ENCODE measurements at regions not wholly inside any gene's neighbourhood (a gene's known extent, or its start where the extent isn't known, plus 50 kb on each side); places are given as distances from the start of the nearest gene placed in this dataset.
A peak's percentile ranks its signal among the peaks of the same experiment; 100 is the strongest.

- intact Hi-C loops (cut with DNase I) = no loop called here
- no peak for DNase-seq
These were observed 156.1 kb downstream of the HAUS1 start for GRCh38 chr18:46260016-46260878.

- intact Hi-C loops (cut with DNase I) = no loop called here
- DNase-seq = no peak
These were observed 156.6 kb downstream of the HAUS1 start for GRCh38 chr18:46260879-46261143.

DNA sequence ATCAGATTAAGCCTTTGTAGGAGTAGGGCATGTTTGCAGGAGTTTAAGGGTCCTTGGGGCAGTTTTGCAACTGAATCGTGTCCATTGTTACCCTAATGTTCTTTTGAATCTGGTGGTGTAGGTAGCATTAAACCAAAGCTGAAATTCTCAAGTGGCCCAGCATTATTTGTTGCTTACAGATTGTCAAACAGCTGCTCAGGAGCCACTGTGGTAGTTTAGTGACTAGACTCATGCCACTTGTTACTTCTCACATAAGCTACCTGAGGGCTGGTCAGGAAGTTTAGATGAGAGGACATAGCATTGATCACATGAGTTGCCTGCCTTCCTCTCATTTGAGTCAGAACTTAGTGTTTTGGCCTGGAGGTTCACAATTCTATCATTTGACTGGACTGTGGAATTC lies 157.6 kb downstream of the HAUS1 start:
- no peak for DNase-seq
- intact Hi-C loops (cut with DNase I) = no loop called here

DNA sequence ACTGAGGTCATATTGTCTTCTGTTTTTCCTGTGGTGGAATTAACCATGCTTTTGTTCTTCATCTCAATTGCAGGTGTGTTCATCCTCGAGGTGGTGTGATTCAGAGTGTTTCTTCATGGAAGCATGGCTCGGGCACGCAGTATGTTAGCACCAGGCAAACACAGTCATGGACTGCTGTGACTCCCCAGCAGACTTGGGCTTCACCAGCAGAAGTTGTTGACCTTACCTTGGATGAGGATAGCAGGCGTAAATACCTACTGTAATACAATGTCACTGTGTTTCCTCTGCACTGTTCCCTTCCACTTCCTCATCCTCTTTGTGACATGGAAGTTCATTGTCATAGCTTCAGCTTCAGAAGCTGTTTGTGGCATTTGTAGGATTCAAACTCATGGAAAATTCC lies 158.7 kb downstream of the HAUS1 start:
- no peak for DNase-seq

DNA sequence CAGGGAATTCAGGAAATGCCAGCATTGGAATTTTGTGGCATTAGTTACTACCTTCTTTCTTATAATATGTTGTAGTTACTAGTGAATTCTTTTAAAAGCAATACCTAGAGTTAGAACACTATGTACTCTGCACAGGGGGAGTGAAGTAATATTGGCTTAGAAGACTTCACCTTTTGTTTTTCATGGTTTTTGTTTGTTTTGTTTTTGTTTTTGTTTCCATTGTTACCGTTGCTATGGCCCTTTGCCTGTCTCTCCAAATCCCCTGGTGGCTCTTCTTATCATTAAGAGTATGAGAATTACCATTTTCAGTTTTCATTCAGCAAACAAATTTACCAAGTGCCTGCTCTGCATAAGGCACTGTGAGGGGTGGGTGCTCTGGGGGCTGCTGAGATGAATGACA lies 160.1 kb downstream of the HAUS1 start:
- intact Hi-C loops (cut with DNase I) = no loop called here
- DNase-seq = no peak

More for the DNA sequence above, 158.7 kb downstream of the HAUS1 start:
- intact Hi-C loops (cut with DNase I) = no loop called here

- intact Hi-C loops (cut with DNase I) = no loop called here
- no peak for DNase-seq
These were observed 161.3 kb downstream of the HAUS1 start for GRCh38 chr18:46265196-46266156.

GRCh38 chr18:46266473-46266872 lies 162.3 kb downstream of the HAUS1 start:
- DNase-seq = no peak
- intact Hi-C loops (cut with DNase I) = no loop called here

GRCh38 chr18:46268671-46269070 lies 164.5 kb downstream of the HAUS1 start:
- peak in 1 of 42 donors; percentile 31 for DNase-seq
- intact Hi-C loops (cut with DNase I) = no loop called here

GRCh38 chr18:46269275-46269674 lies 165.1 kb downstream of the HAUS1 start:
- intact Hi-C loops (cut with DNase I) = no loop called here
- no peak for DNase-seq

DNA sequence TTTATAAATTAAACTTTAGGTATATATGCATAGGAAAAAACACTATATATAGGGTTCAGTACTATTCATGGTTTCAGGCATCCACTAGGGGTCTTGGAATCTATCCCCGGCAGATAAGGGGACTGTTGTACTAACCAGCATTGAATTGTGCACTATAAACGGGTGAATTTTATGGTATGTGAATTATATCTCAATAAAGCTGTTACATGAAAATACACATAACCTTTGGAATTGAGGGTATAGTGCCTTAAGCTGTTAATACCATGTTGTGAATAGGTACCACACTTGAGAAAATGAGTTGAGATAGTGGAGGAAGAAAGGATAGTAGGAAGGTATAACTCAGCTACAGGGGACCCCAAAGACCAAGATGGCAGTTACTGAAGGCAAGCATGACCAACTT lies 167.3 kb downstream of the HAUS1 start:
- intact Hi-C loops (cut with DNase I) = no loop called here
- DNase-seq = no peak

DNA sequence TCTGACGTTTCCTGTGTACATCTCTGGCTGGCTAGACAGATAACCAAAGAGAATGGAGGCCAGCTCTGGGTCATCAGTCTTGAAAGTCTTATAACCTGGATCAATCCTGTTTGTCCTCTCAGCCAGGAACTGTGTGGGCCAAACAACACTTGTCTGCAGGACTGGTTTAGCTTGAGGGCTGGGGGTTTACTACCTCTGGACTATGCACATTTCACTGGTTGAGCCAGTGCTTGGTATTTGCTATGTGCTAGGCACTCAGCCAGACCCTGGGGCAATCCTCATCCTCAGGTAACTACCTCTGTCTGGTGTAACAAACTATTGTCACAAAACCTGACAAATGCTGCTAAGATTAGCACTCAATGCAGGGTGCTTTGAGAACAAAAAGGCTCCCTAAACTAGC lies 169.7 kb downstream of the HAUS1 start:
- intact Hi-C loops (cut with DNase I) = no loop called here
- no peak for DNase-seq

DNA sequence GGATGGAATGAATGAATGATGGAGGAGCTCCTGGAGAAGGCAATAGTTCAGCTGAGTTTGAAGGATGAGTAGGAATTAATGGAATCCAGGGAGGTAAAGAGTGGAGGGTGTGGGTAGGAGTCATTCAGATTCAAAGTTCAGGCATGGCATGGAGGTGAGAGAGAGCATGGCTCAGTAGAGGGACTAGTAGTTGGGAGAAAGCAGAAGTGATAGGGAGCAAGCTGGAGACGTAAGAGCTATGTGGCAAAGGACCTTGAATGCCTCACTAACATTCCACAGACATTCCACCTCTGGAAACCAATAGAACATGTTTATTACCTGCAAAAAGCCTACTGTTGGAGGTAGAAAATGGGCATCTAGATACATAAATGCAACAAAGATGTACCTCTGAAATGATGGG lies 170.1 kb downstream of the HAUS1 start:
- intact Hi-C loops (cut with DNase I) = no loop called here
- no peak for DNase-seq

DNA sequence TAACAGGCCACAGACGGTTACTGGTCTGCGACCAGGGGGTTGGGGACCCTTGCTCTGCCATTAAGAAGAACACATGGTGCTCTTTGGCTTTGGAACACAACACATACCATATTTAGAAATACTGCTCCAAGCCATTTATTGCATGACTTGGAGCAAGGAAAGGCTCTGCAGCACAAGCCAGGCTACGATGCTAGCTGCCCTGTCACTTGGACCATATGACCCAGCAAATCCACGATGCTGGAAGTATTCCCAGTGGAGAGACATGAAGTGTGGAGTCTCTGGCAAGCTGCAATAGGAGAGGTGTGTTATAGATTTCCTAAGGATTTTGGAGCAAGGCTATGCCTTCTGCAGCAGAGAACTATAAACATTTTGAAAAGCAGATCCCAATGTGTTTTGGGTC lies 171.2 kb downstream of the HAUS1 start:
- intact Hi-C loops (cut with DNase I) = no loop called here
- DNase-seq = peak in 1 of 42 donors; percentile 29

DNA sequence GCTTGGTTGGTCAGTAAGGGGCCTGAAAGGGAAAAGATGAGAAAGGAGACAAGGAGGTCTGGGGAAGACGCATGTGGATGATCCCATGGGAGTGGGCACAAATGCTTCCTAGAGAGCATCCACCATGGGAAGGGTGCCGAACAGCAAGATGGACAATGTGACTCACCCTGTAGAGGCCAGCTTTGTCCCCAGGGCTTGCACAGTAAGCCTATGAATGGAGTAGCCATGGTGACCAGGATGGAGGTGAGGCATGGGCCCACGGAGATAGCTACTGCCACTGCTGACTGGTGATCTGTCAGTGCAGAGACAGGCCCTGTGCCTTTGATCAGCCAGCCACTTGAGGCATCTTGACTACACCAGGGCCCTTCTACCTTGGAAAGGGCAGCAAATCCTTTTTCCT lies 172.6 kb downstream of the HAUS1 start:
- intact Hi-C loops (cut with DNase I) = no loop called here
- DNase-seq = peak in 1 of 42 donors; percentile 31

- peak in 1 of 42 donors; percentile 34 for DNase-seq
- intact Hi-C loops (cut with DNase I) = no loop called here
These were observed 174.6 kb downstream of the HAUS1 start for GRCh38 chr18:46278481-46279465.

- intact Hi-C loops (cut with DNase I) = loop anchor here (5.0 kb wide), 1 partner anchor 378 kb away; the partner anchor contains the start of gene LOXHD1
- DNase-seq = peak in 1 of 42 donors; percentile 33
These were observed 175.5 kb downstream of the HAUS1 start for GRCh38 chr18:46279673-46280072.

DNA sequence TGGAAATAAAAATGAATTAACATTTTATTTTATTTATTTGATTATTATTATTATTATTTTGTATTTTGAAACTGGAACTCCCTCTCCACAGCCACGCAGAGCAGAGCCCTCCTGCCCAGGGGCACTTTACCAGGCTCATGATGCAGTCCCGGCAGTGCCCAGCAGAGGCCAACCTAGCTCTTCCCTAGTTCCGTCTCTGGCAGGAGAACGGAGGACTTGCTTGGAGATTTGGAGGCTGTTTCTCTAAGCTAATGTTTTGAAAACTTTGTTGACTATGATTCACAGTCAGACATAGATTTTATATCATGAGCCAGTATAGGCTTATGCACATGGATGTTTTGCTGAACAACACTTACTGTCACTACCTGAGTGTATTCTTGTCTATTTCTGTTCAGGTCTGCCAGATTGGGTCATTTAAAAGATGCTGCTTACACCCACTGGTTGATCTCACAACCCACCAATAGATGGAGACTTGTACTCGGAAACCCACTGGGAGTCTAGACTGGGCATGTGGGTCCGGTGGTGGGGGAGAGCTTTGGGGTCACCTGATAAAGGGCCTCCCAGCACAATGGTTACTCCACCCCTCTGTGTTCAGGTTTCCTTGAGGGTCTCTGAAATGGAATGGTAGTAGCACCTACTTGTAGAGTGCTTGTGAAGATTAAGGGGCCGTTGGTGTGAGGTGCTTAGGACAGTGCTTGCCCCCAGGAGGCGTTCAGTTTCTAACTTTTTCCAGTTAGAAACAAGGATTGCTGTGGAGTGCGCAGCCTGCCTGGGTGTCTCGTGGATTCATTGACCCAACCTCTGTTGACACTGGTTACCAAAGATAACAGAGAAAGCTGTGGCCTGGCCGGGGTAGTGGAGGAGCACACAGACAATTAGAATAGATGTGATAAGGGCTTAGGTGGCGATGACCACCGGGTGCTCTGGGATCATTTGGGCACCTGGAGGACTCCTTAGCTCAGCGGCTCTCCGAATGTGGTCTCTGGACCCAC lies 177.3 kb downstream of the HAUS1 start:
- peak; percentile 56 to 86 (median 74) for DNase-seq
- intact Hi-C loops (cut with DNase I) = loop anchor here (5.0 kb wide), 1 partner anchor 376 kb away; the partner anchor contains the start of gene LOXHD1

- intact Hi-C loops (cut with DNase I) = loop anchor here (5.0 kb wide), 1 partner anchor 375 kb away; the partner anchor contains the start of gene LOXHD1
These were observed 178.0 kb downstream of the HAUS1 start for GRCh38 chr18:46282177-46282570.

More at GRCh38 chr18:46282177-46282570, 178.0 kb downstream of the HAUS1 start:
- peak in 24 of 42 donors; percentile 11 to 74 (median 41) for DNase-seq

Data from head of caudate nucleus (tissue), 42 donors.